SK-N-SH (cell line): ENCODE measurements at regions not wholly inside any gene's neighbourhood (a gene's known extent, or its start where the extent isn't known, plus 50 kb on each side); places are given as distances from the start of the nearest gene placed in this dataset.

Experiments
- CTCF ChIA-PET: fragments of 300-600, 350-600 bp; formaldehyde crosslinking; extraction: SDS; loops from one replicate; lab custom pipeline; 2021; lab: Yijun Ruan, JAX
- POLR2A ChIA-PET: fragments of 350-600 bp; sonication (Branson Sonifier 250); formaldehyde crosslinking; extraction: SDS; loops from one replicate; lab custom pipeline; 2020; ENCODE audit warnings: antibody characterized with exemption, inconsistent platforms; lab: Yijun Ruan, JAX
- DNase-seq: peaks from one replicate; pipeline ENCODE4 v3.0.0; 2012
- H2AFZ ChIP-seq: fragments of 200-600 bp; sonication (generic); 2 replicates; pipeline ENCODE4 v1.8.1; 2016; ENCODE audit warnings: antibody characterized with exemption, mild to moderate bottlenecking, low read depth
- H3F3A ChIP-seq: fragments of 200-600 bp; sonication (generic); replicated peaks from 2 replicates; pipeline ENCODE3; 2016; ENCODE audit warnings: antibody characterized with exemption, mild to moderate bottlenecking; ENCODE audit not compliant: insufficient read depth
- H3K27ac ChIP-seq, 2 experiments: fragments of 200-500 bp in 1 of 2; fragments of 200-600 bp in 1 of 2; sonication (Bioruptor generic) in 1 of 2; sonication (generic), shearing (Covaris generic) in 1 of 2; 2 replicates each; pipeline versions ENCODE4 v1.5.1 to v1.6.1; 2014 to 2016; ENCODE audit warnings: low read depth in 2 of 2, inconsistent platforms in 1 of 2, low read length in 1 of 2, mild to moderate bottlenecking in 1 of 2, mixed read lengths in 1 of 2
- H3K27me3 ChIP-seq: fragments of 200-600 bp; sonication (generic), shearing (Covaris generic); 2 replicates; pipeline ENCODE4 v1.6.1; 2016; ENCODE audit warnings: mixed run types; ENCODE audit not compliant: insufficient read depth
- H3K36me3 ChIP-seq, 2 experiments: fragments of 200-500 bp in 1 of 2; fragments of 200-600 bp in 1 of 2; sonication (Bioruptor generic) in 1 of 2; sonication (generic) in 1 of 2; replicated peaks in 1 of 2; 2 replicates each; pipeline versions ENCODE3 to v1.5.1; 2014 to 2016; ENCODE audit warnings: low read length in 1 of 2, mild to moderate bottlenecking in 1 of 2; ENCODE audit not compliant: insufficient read depth in 2 of 2, control insufficient read depth in 1 of 2
- H3K4me1 ChIP-seq, 2 experiments: fragments of 200-500 bp in 1 of 2; fragments of 200-600 bp in 1 of 2; sonication (Bioruptor generic) in 1 of 2; sonication (generic), shearing (Covaris generic) in 1 of 2; 2 replicates each; pipeline versions ENCODE4 v1.5.1 to v1.6.1; 2014 to 2016; ENCODE audit warnings: low read depth in 1 of 2, low read length in 1 of 2, mixed run types in 1 of 2; ENCODE audit not compliant: insufficient read depth in 2 of 2, control insufficient read depth in 1 of 2
- H3K4me2 ChIP-seq: fragments of 200-600 bp; sonication (generic), shearing (Covaris generic); 2 replicates; pipeline ENCODE4 v1.6.1; 2017; ENCODE audit warnings: mixed run types
- H3K4me3 ChIP-seq, 2 experiments: fragments of 200-500 bp in 1 of 2; fragments of 200-600 bp in 1 of 2; sonication (Bioruptor generic) in 1 of 2; sonication (generic), shearing (Covaris generic) in 1 of 2; 2 replicates each; pipeline versions ENCODE4 v1.5.1 to v1.8.1; 2014 to 2016; ENCODE audit warnings: low read depth in 2 of 2, inconsistent platforms in 1 of 2, low read length in 1 of 2, mild to moderate bottlenecking in 1 of 2, mixed read lengths in 1 of 2, moderate library complexity in 1 of 2
- H3K79me2 ChIP-seq: fragments of 200-600 bp; sonication (generic); 2 replicates; pipeline ENCODE4 v1.8.1; 2017; ENCODE audit warnings: mild to moderate bottlenecking; ENCODE audit not compliant: insufficient read depth
- H3K9ac ChIP-seq: fragments of 200-600 bp; sonication (generic); 2 replicates; pipeline ENCODE4 v1.6.1; 2017; ENCODE audit warnings: mixed run types
- H3K9me2 ChIP-seq: fragments of 200-600 bp; sonication (generic); 2 replicates; pipeline ENCODE4 v1.6.1; 2017; ENCODE audit warnings: mixed run types
- H3K9me3 ChIP-seq: fragments of 200-600 bp; sonication (generic); 2 replicates; pipeline ENCODE4 v1.6.1; 2017; ENCODE audit warnings: mixed run types, mild to moderate bottlenecking, moderate library complexity
- H4K20me1 ChIP-seq: fragments of 200-600 bp; sonication (generic); 2 replicates; pipeline ENCODE4 v1.6.1; 2017; ENCODE audit warnings: mild to moderate bottlenecking, mixed run types; ENCODE audit not compliant: insufficient read depth
- CHD2 ChIP-seq: fragments of 150-350 bp; IDR thresholded peaks from 2 replicates; pipeline ENCODE4 v1.6.1; 2018; ENCODE audit warnings: low read length; ENCODE audit not compliant: partially characterized antibody
- EZH2phosphoT487 ChIP-seq: fragments of 200-600 bp; sonication (generic); IDR thresholded peaks from 2 replicates; pipeline ENCODE4 v1.6.1; 2017; ENCODE audit warnings: low read depth, mixed run types, mild to moderate bottlenecking, antibody characterized with exemption, moderate library complexity, borderline replicate concordance
- FOXJ3 ChIP-seq: sonication (generic); formaldehyde crosslinking; IDR thresholded peaks from 2 replicates; pipeline ENCODE4 v1.5.1; 2020; ENCODE audit warnings: mild to moderate bottlenecking, missing genetic modification reagents
- GATA2 ChIP-seq: sonication (generic); formaldehyde crosslinking; IDR thresholded peaks from 2 replicates; pipeline ENCODE4 v1.5.0; 2020; ENCODE audit warnings: mild to moderate bottlenecking, missing genetic modification reagents
- NRF1 ChIP-seq: IDR thresholded peaks from 2 replicates; pipeline ENCODE4 v1.6.1; 2012; ENCODE audit warnings: low read depth, mild to moderate bottlenecking, low read length
- POLR2AphosphoS5 ChIP-seq: IDR thresholded peaks from 2 replicates; pipeline ENCODE4 v1.6.1; 2012; ENCODE audit warnings: low read depth, low read length
- RAD21 ChIP-seq: IDR thresholded peaks from 2 replicates; pipeline ENCODE4 v1.6.1; 2012; ENCODE audit warnings: mild to moderate bottlenecking, low read length
- SIN3A ChIP-seq: IDR thresholded peaks from 2 replicates; pipeline ENCODE4 v1.6.1; 2012; ENCODE audit warnings: low read depth, mild to moderate bottlenecking, low read length, moderate library complexity, borderline replicate concordance
- TAF1 ChIP-seq: IDR thresholded peaks from 2 replicates; pipeline ENCODE4 v1.6.1; 2012; ENCODE audit warnings: low read depth, mild to moderate bottlenecking, low read length, moderate library complexity, borderline replicate concordance
- WGBS: methylation state at CpG from one replicate; pipeline ENCODE4 v1.1.6; 2017; ENCODE audit warnings: low lambda C conversion rate; 5-methylcytosine and 5-hydroxymethylcytosine counted together
- TF ChIP-seq, protein P1 (sequence below): IDR thresholded peaks from 2 replicates; pipeline ENCODE4 v1.6.1; 2012; ENCODE audit warnings: mild to moderate bottlenecking, low read depth, low read length, moderate library complexity
- TF ChIP-seq, protein P2 (sequence below): IDR thresholded peaks from 2 replicates; pipeline ENCODE4 v1.4.0; 2012; ENCODE audit warnings: low read depth, borderline replicate concordance
- TF ChIP-seq, protein P3 (sequence below): IDR thresholded peaks from 2 replicates; pipeline ENCODE4 v1.4.0; 2012; ENCODE audit warnings: low read depth

GRCh38 chr3:154507727-154508126 lies 77.7 kb upstream of the GPR149 start:
- ChIA-PET POLR2A (no interaction called here), CTCF (no interaction called here)
- TF ChIP-seq POLR2AphosphoS5 (no peak), SIN3A (no peak), EZH2phosphoT487 (no peak), RAD21 (no peak)
- TF ChIP-seq, protein P1, sequence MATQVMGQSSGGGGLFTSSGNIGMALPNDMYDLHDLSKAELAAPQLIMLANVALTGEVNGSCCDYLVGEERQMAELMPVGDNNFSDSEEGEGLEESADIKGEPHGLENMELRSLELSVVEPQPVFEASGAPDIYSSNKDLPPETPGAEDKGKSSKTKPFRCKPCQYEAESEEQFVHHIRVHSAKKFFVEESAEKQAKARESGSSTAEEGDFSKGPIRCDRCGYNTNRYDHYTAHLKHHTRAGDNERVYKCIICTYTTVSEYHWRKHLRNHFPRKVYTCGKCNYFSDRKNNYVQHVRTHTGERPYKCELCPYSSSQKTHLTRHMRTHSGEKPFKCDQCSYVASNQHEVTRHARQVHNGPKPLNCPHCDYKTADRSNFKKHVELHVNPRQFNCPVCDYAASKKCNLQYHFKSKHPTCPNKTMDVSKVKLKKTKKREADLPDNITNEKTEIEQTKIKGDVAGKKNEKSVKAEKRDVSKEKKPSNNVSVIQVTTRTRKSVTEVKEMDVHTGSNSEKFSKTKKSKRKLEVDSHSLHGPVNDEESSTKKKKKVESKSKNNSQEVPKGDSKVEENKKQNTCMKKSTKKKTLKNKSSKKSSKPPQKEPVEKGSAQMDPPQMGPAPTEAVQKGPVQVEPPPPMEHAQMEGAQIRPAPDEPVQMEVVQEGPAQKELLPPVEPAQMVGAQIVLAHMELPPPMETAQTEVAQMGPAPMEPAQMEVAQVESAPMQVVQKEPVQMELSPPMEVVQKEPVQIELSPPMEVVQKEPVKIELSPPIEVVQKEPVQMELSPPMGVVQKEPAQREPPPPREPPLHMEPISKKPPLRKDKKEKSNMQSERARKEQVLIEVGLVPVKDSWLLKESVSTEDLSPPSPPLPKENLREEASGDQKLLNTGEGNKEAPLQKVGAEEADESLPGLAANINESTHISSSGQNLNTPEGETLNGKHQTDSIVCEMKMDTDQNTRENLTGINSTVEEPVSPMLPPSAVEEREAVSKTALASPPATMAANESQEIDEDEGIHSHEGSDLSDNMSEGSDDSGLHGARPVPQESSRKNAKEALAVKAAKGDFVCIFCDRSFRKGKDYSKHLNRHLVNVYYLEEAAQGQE, result no peak
- Histone ChIP-seq H2AFZ (no peak overlapping the region), H3K4me3 (no peak overlapping the region), H3K4me2 (no peak overlapping the region), H3K4me1 (no peaks in the 10 kb centered on the region), H3K9ac (no peak overlapping the region), H3K27me3 (no peaks in the 10 kb centered on the region), H3K79me2 (no peaks in the 10 kb centered on the region), H3F3A (no peaks in the 10 kb centered on the region), H3K27ac (no peak overlapping the region), H3K36me3 (no peaks in the 10 kb centered on the region), H4K20me1 (no peaks in the 10 kb centered on the region), H3K9me3 (no peaks in the 10 kb centered on the region), H3K9me2 (no peaks in the 10 kb centered on the region)
- 0% methylated on average over 2 of the region's 2 CpGs for WGBS
- DNase-seq, result no peak

- Histone ChIP-seq H3K4me3 (no peak overlapping the region), H3F3A (no peaks in the 10 kb centered on the region), H3K27me3 (no peaks in the 10 kb centered on the region), H3K9me2 (no peaks in the 10 kb centered on the region), H3K9ac (no peak overlapping the region), H3K4me2 (no peak overlapping the region), H4K20me1 (no peaks in the 10 kb centered on the region), H3K36me3 (no peaks in the 10 kb centered on the region), H2AFZ (no peak overlapping the region), H3K9me3 (no peaks in the 10 kb centered on the region), H3K27ac (no peak overlapping the region), H3K4me1 (no peaks in the 10 kb centered on the region), H3K79me2 (no peaks in the 10 kb centered on the region)
- WGBS, result 31% methylated on average over 2 of the region's 2 CpGs
- CTCF ChIA-PET, result no interaction called here
- POLR2A ChIA-PET, result no interaction called here
- TF ChIP-seq FOXJ3 (CRISPR knock-in tag) (no peak), SIN3A (no peak), CHD2 (no peak), TAF1 (no peak), GATA2 (CRISPR knock-in tag) (no peak), EZH2phosphoT487 (no peak), NRF1 (no peak)
- TF ChIP-seq, protein P2, sequence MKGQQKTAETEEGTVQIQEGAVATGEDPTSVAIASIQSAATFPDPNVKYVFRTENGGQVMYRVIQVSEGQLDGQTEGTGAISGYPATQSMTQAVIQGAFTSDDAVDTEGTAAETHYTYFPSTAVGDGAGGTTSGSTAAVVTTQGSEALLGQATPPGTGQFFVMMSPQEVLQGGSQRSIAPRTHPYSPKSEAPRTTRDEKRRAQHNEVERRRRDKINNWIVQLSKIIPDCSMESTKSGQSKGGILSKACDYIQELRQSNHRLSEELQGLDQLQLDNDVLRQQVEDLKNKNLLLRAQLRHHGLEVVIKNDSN, result no peak
- TF ChIP-seq, protein P3, sequence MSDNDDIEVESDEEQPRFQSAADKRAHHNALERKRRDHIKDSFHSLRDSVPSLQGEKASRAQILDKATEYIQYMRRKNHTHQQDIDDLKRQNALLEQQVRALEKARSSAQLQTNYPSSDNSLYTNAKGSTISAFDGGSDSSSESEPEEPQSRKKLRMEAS, result no peak
- no peak for DNase-seq
These were observed 67.0 kb upstream of the GPR149 start for GRCh38 chr3:154496978-154497377.
